ENCODE measurements at regions not wholly inside any gene's neighbourhood (a gene's known extent, or its start where the extent isn't known, plus 50 kb on each side); places are given as distances from the start of the nearest gene placed in this dataset.

DNA sequence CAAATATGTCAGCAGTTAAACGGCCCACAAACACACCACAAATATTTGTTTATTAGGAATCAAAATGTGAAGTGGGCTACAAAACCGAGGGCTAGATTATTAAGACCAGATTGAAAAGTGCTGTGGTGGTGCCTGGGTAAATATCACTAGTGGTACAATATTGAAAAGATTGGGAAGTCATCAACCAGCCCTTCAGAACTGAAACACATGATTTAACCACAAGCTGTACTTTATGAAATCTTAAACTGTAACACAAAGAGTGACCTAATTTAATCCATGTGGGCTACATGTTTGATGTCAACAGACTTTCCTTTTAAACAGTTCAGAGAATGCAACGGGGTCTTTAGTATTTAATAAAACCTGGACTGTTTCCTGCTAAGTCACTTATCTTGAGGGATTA lies 182.3 kb downstream of the SPATA31D1 start:
- TF ChIP-seq EP300 (IDR thresholded peaks at IDR 0.05): no peak
- no peak for TF ChIP-seq POLR2A (IDR thresholded peaks at IDR 0.05)
- TF ChIP-seq, protein P1, sequence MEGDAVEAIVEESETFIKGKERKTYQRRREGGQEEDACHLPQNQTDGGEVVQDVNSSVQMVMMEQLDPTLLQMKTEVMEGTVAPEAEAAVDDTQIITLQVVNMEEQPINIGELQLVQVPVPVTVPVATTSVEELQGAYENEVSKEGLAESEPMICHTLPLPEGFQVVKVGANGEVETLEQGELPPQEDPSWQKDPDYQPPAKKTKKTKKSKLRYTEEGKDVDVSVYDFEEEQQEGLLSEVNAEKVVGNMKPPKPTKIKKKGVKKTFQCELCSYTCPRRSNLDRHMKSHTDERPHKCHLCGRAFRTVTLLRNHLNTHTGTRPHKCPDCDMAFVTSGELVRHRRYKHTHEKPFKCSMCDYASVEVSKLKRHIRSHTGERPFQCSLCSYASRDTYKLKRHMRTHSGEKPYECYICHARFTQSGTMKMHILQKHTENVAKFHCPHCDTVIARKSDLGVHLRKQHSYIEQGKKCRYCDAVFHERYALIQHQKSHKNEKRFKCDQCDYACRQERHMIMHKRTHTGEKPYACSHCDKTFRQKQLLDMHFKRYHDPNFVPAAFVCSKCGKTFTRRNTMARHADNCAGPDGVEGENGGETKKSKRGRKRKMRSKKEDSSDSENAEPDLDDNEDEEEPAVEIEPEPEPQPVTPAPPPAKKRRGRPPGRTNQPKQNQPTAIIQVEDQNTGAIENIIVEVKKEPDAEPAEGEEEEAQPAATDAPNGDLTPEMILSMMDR (IDR thresholded peaks at IDR 0.05): no peak

Data from suprapubic skin (tissue), 3 donors.